Endothelial cell of umbilical vein (primary cell): ENCODE measurements at regions not wholly inside any gene's neighbourhood (a gene's known extent, or its start where the extent isn't known, plus 50 kb on each side); places are given as distances from the start of the nearest gene placed in this dataset.

ENCODE experiments used
- BruUV-seq: library from RNA; stranded (reverse); fragments of 400-500 nt; replicated peaks from 2 replicates; lab custom pipeline; 2021; lab: Mats Ljungman, UMichigan
- CTCF ChIA-PET: fragments of 300-600, 350-600 bp; sonication (Branson Sonifier 250); formaldehyde crosslinking; loops from one replicate; lab custom pipeline; 2021; ENCODE audit warnings: antibody characterized with exemption, inconsistent platforms; lab: Charles Lee
- POLR2A ChIA-PET: fragments of 300-600, 350-600 bp; sonication (Branson Sonifier 250); formaldehyde crosslinking; loops from one replicate; lab custom pipeline; 2021; ENCODE audit warnings: antibody characterized with exemption, inconsistent platforms; lab: Charles Lee
- DNase-seq: peaks from one replicate; pipeline ENCODE4 v3.0.0-alpha.2; 2011; ENCODE audit warnings: low read depth, low spot score
- FAIRE-seq: peaks from 2 replicates; lab custom pipeline; 2011; peaks lifted over from hg19 to GRCh38; lab: Jason Lieb, UNC
- H2AFZ ChIP-seq: 2 replicates; pipeline ENCODE4 v1.6.0; 2012; ENCODE audit warnings: low read depth, low read length, control low read depth, inconsistent platforms
- H3K27ac ChIP-seq: 2 replicates; pipeline ENCODE4 v1.5.1; 2011; ENCODE audit warnings: low read depth, mild to moderate bottlenecking, control low read depth, low read length, moderate library complexity; ENCODE audit not compliant: insufficient read depth
- H3K27me3 ChIP-seq, 2 experiments: 2 replicates each; pipeline versions ENCODE4 v1.6.0 to v1.6.1; 2011; ENCODE audit warnings: low read length in 2 of 2, mixed read lengths in 1 of 2; ENCODE audit not compliant: control insufficient read depth in 2 of 2, insufficient read depth in 2 of 2
- H3K36me3 ChIP-seq, 2 experiments: 2 replicates in 1 of 2; 3 replicates in 1 of 2; pipeline ENCODE4 v1.5.1; 2011; ENCODE audit warnings: low read length in 2 of 2, mild to moderate bottlenecking in 1 of 2, moderate library complexity in 1 of 2; ENCODE audit not compliant: control insufficient read depth in 2 of 2, insufficient read depth in 2 of 2; ENCODE audit errors: extremely low read depth in 1 of 2
- H3K4me1 ChIP-seq: 3 replicates; pipeline ENCODE4 v1.5.1; 2011; ENCODE audit warnings: mild to moderate bottlenecking, low read length; ENCODE audit not compliant: control insufficient read depth, insufficient read depth; ENCODE audit errors: extremely low read depth
- H3K4me2 ChIP-seq: 2 replicates; pipeline ENCODE4 v1.6.1; 2011; ENCODE audit warnings: low read length, control low read depth, mixed read lengths; ENCODE audit not compliant: insufficient read depth
- H3K4me3 ChIP-seq, 3 experiments: fragments of 200-600 bp in 1 of 3; sonication (generic), shearing (Covaris generic) in 1 of 3; replicated peaks in 1 of 3; 2 replicates each; pipeline ENCODE4 v1.5.1; 2011 to 2016; ENCODE audit warnings: control low read depth in 3 of 3, low read length in 3 of 3, mild to moderate bottlenecking in 2 of 3, inconsistent platforms in 1 of 3, low read depth in 1 of 3, moderate library complexity in 1 of 3; ENCODE audit not compliant: insufficient read depth in 1 of 3
- H3K79me2 ChIP-seq: 2 replicates; pipeline ENCODE4 v1.6.0; 2012; ENCODE audit warnings: low read length, inconsistent platforms; ENCODE audit not compliant: control insufficient read depth, insufficient read depth
- H3K9ac ChIP-seq: replicated peaks from 2 replicates; pipeline ENCODE3; 2011; ENCODE audit warnings: low read length, control low read depth; ENCODE audit not compliant: insufficient read depth; ENCODE audit errors: extremely low read depth
- H3K9me1 ChIP-seq: replicated peaks from 3 replicates; pipeline ENCODE4 v1.6.0; 2011; ENCODE audit warnings: mild to moderate bottlenecking, low read length; ENCODE audit not compliant: control insufficient read depth, insufficient read depth; ENCODE audit errors: extremely low read depth
- H3K9me3 ChIP-seq: replicated peaks from 2 replicates; pipeline ENCODE4 v1.5.1; 2012; ENCODE audit warnings: low read length, inconsistent platforms; ENCODE audit not compliant: control insufficient read depth, insufficient read depth
- H4K20me1 ChIP-seq: replicated peaks from 2 replicates; pipeline ENCODE3; 2011; ENCODE audit warnings: mild to moderate bottlenecking, low read length; ENCODE audit not compliant: control insufficient read depth, insufficient read depth; ENCODE audit errors: extremely low read depth
- CTCF ChIP-seq, 2 donors: IDR thresholded peaks; 1 replicate in 1 of 2; 2 replicates in 1 of 2; pipeline ENCODE4 v1.5.1; 2011; ENCODE audit warnings: low read length in 2 of 2, mild to moderate bottlenecking in 2 of 2, moderate library complexity in 2 of 2, control low read depth in 1 of 2, inconsistent platforms in 1 of 2, low read depth in 1 of 2; ENCODE audit not compliant: insufficient read depth in 1 of 2; ENCODE audit errors: extremely low read depth in 1 of 2
- EZH2 ChIP-seq: IDR thresholded peaks from 2 replicates; pipeline ENCODE4 v1.6.1; 2012; ENCODE audit warnings: borderline replicate concordance, low read depth, mild to moderate bottlenecking, moderate library complexity, low read length, inconsistent platforms; ENCODE audit not compliant: severe bottlenecking
- FOS ChIP-seq: IDR thresholded peaks from 2 replicates; pipeline ENCODE4 v1.6.1; 2011; ENCODE audit warnings: mild to moderate bottlenecking, low read length, moderate library complexity, borderline replicate concordance; ENCODE audit not compliant: insufficient read depth
- GATA2 ChIP-seq: IDR thresholded peaks from 2 replicates; pipeline ENCODE4 v1.7.0; 2011; ENCODE audit warnings: low read depth, mild to moderate bottlenecking, moderate library complexity, mixed read lengths, low read length; ENCODE audit not compliant: insufficient read length, insufficient read depth
- JUN ChIP-seq: IDR thresholded peaks from 2 replicates; pipeline ENCODE4 v1.6.1; 2011; ENCODE audit warnings: borderline replicate concordance, low read depth; ENCODE audit not compliant: insufficient read length, insufficient read depth
- MYC ChIP-seq: IDR thresholded peaks from one replicate; pipeline ENCODE4 v1.6.1; 2011; ENCODE audit warnings: mild to moderate bottlenecking, low read depth, low read length
- POLR2A ChIP-seq: IDR thresholded peaks from 2 replicates; pipeline ENCODE4 v1.6.1; 2012; ENCODE audit warnings: low read depth, mild to moderate bottlenecking, control low read depth, low read length
- POLR2AphosphoS5 ChIP-seq: IDR thresholded peaks from 2 replicates; pipeline ENCODE4 v1.6.1; 2012; ENCODE audit warnings: low read depth, mild to moderate bottlenecking, control low read depth, low read length, moderate library complexity; ENCODE audit not compliant: insufficient read depth
- dilution Hi-C: fragments of 300-500 bp; cut with MboI; formaldehyde crosslinking; loops from one replicate; pipeline ENCODE4 v1.15.0; 2019; ENCODE audit warnings: low sequenced_read_pairs; ENCODE audit not compliant: extremely low pct_ligation_motif_present
- intact Hi-C: fragments of 100-400 bp; cut with micrococcal nuclease; formaldehyde crosslinking; loops from one replicate; pipeline ENCODE4 v1.10.0; 2022

GRCh38 chr2:107325981-107326786 is 440.2 kb upstream of the ST6GAL2 start:
- Histone ChIP-seq H3K4me3 (no peak overlapping the region), H3K9me3 (peaks cover 11% of the 10 kb centered on the region), H3K27ac (no peak overlapping the region), H4K20me1 (no peaks in the 10 kb centered on the region), H2AFZ (no peak overlapping the region), H3K9ac (no peak overlapping the region), H3K79me2 (no peaks in the 10 kb centered on the region), H3K9me1 (no peaks in the 10 kb centered on the region), H3K4me2 (no peak overlapping the region), H3K4me1 (no peaks in the 10 kb centered on the region), H3K27me3 (no peaks in the 10 kb centered on the region), H3K36me3 (no peaks in the 10 kb centered on the region)
- no peak for DNase-seq
- no peak for FAIRE-seq
- TF ChIP-seq GATA2 (no peak), EZH2 (no peak), CTCF (IDR thresholded peaks at IDR 0.05; ENCODE audit: extremely low read depth in 1 of 2, insufficient read depth in 1 of 2, low read depth in 1 of 2, low read length in 2 of 2) (no peak), FOS (no peak), POLR2A (no peak), JUN (no peak), POLR2AphosphoS5 (no peak), MYC (no peak)
- dilution Hi-C loops = no loop called here
- POLR2A ChIA-PET = no interaction called here
- CTCF ChIA-PET = no interaction called here
- intact Hi-C loops = no loop called here
- no TSS peak for BruUV-seq
